Fibroblast of mammary gland (primary cell): ENCODE measurements at regions not wholly inside any gene's neighbourhood (a gene's known extent, or its start where the extent isn't known, plus 50 kb on each side); places are given as distances from the start of the nearest gene placed in this dataset.

Source experiments
- DNase-seq: peaks from one replicate; pipeline ENCODE4 v3.0.0-alpha.2; 2010; ENCODE audit warnings: low read depth
- H3K4me3 ChIP-seq: 2 replicates; pipeline ENCODE4 v1.5.1; 2011; ENCODE audit warnings: low read depth, mild to moderate bottlenecking, low read length, moderate library complexity; ENCODE audit not compliant: control insufficient read depth
- CTCF ChIP-seq: conservative IDR thresholded peaks from 2 replicates; pipeline ENCODE4 v1.5.1; 2011; ENCODE audit warnings: low read depth, low read length, inconsistent platforms; ENCODE audit not compliant: control insufficient read depth, insufficient read depth

GRCh38 chr4:161186012-161186411 is 977.8 kb downstream of the FSTL5 start:
- no peak for TF ChIP-seq CTCF
- no peak overlapping the region for H3K4me3 ChIP-seq
- DNase-seq = no peak

- no peak for DNase-seq
- H3K4me3 ChIP-seq = no peak overlapping the region
- TF ChIP-seq CTCF = no peak
These were observed 980.1 kb downstream of the FSTL5 start for GRCh38 chr4:161183729-161184128.

- DNase-seq = no peak
- no peak overlapping the region for H3K4me3 ChIP-seq
- no peak for TF ChIP-seq CTCF
These were observed 980.9 kb downstream of the FSTL5 start for GRCh38 chr4:161182913-161183312.

GRCh38 chr4:161178310-161178709 is 985.5 kb downstream of the FSTL5 start:
- no peak overlapping the region for H3K4me3 ChIP-seq
- no peak for DNase-seq
- no peak for TF ChIP-seq CTCF

GRCh38 chr4:161172396-161173026 is 991.3 kb downstream of the FSTL5 start:
- H3K4me3 ChIP-seq = no peak overlapping the region
- no peak for DNase-seq

GRCh38 chr4:161167539-161167938 is 996.3 kb downstream of the FSTL5 start:
- H3K4me3 ChIP-seq = no peak overlapping the region
- DNase-seq = no peak
- TF ChIP-seq CTCF = no peak

More at GRCh38 chr4:161172396-161173026, 991.3 kb downstream of the FSTL5 start:
- TF ChIP-seq CTCF = no peak

GRCh38 chr4:161160718-161161117 is 1003.1 kb downstream of the FSTL5 start:
- no peak for TF ChIP-seq CTCF
- H3K4me3 ChIP-seq = no peak overlapping the region
- no peak for DNase-seq
